GM23338 (cell line): ENCODE measurements at regions not wholly inside any gene's neighbourhood (a gene's known extent, or its start where the extent isn't known, plus 50 kb on each side); places are given as distances from the start of the nearest gene placed in this dataset.
"Not testable (repeated sequence)": the region's sequence is repeated elsewhere in the genome, so short reads cannot be mapped to it uniquely, and the experiment has no call there.

ENCODE experiments used
- ATAC-seq: fragments of 200-7000 bp; cut with Tn5 transposase; 3 replicates; pipeline ENCODE4 v1.9.1; 2020
- DNase-seq: peaks from one replicate; pipeline ENCODE4 v3.0.0-alpha.2; 2015; ENCODE audit warnings: low spot score
- H2AFZ ChIP-seq: fragments of 200-600 bp; sonication (generic); 2 replicates; pipeline ENCODE4 v1.8.0; 2016; ENCODE audit warnings: antibody characterized with exemption, mild to moderate bottlenecking, moderate library complexity
- H3F3A ChIP-seq: fragments of 200-600 bp; sonication (generic); replicated peaks from 2 replicates; pipeline ENCODE4 v1.8.0; 2017; ENCODE audit warnings: antibody characterized with exemption, mixed run types, low read depth
- H3K27ac ChIP-seq: fragments of 200-600 bp; sonication (generic); 2 replicates; pipeline ENCODE4 v1.6.1; 2016; ENCODE audit warnings: low read depth
- H3K27me3 ChIP-seq: fragments of 200-600 bp; sonication (generic); 2 replicates; pipeline ENCODE4 v1.8.0; 2016; ENCODE audit warnings: mild to moderate bottlenecking, mixed run types, moderate library complexity; ENCODE audit not compliant: insufficient read depth
- H3K36me3 ChIP-seq: fragments of 200-600 bp; sonication (generic); 2 replicates; pipeline ENCODE4 v1.8.0; 2016; ENCODE audit warnings: mild to moderate bottlenecking; ENCODE audit not compliant: insufficient read depth
- H3K4me1 ChIP-seq: fragments of 200-600 bp; sonication (generic); 2 replicates; pipeline ENCODE4 v1.8.0; 2016; ENCODE audit warnings: mild to moderate bottlenecking, moderate library complexity; ENCODE audit not compliant: insufficient read depth
- H3K4me2 ChIP-seq: fragments of 200-600 bp; sonication (generic); 2 replicates; pipeline ENCODE4 v1.7.1; 2017; ENCODE audit warnings: mixed run types
- H3K4me3 ChIP-seq: fragments of 200-600 bp; sonication (generic); 2 replicates; pipeline ENCODE4 v1.6.1; 2016; ENCODE audit warnings: mixed run types
- H3K79me2 ChIP-seq: fragments of 200-600 bp; sonication (generic); replicated peaks from 2 replicates; pipeline ENCODE4 v1.8.0; 2017; ENCODE audit warnings: mild to moderate bottlenecking; ENCODE audit not compliant: insufficient read depth
- H3K9me2 ChIP-seq: fragments of 200-600 bp; sonication (generic); 2 replicates; pipeline ENCODE4 v1.8.0; 2017; ENCODE audit not compliant: insufficient read depth
- H4K20me1 ChIP-seq: fragments of 200-600 bp; sonication (generic); replicated peaks from 2 replicates; pipeline ENCODE4 v1.8.0; 2017; ENCODE audit warnings: mild to moderate bottlenecking; ENCODE audit not compliant: insufficient read depth
- H3K27ac Mint-ChIP-seq: 2 replicates; pipeline ENCODE4 v1.8.0; 2020; ENCODE audit warnings: inconsistent platforms, mild to moderate bottlenecking, moderate library complexity, mixed read lengths
- H3K27me3 Mint-ChIP-seq: 3 replicates; pipeline ENCODE4 v1.8.0; 2022; ENCODE audit warnings: low read depth, mild to moderate bottlenecking, moderate library complexity, mixed read lengths, inconsistent platforms; ENCODE audit not compliant: insufficient read depth, poor library complexity
- H3K36me3 Mint-ChIP-seq: 3 replicates; pipeline ENCODE4 v1.8.0; 2021; ENCODE audit warnings: low read depth, mild to moderate bottlenecking, inconsistent platforms, moderate library complexity, mixed read lengths
- H3K4me1 Mint-ChIP-seq: 3 replicates; pipeline ENCODE4 v1.8.0; 2020; ENCODE audit warnings: mild to moderate bottlenecking, inconsistent platforms, mixed read lengths
- H3K4me3 Mint-ChIP-seq: 3 replicates; pipeline ENCODE4 v1.8.0; 2021; ENCODE audit warnings: moderate library complexity, mild to moderate bottlenecking, inconsistent platforms, mixed read lengths
- H3K9me3 Mint-ChIP-seq: 3 replicates; pipeline ENCODE4 v1.8.0; 2020; ENCODE audit warnings: moderate library complexity, mild to moderate bottlenecking, inconsistent platforms, mixed read lengths
- CREB1 ChIP-seq: fragments of 250-450 bp; sonication (Bioruptor Pico); IDR thresholded peaks from 2 replicates; pipeline ENCODE4 v1.5.0; 2020; ENCODE audit warnings: low read depth, mild to moderate bottlenecking, moderate library complexity
- EZH2 ChIP-seq: fragments of 200-600 bp; sonication (generic); IDR thresholded peaks from one replicate; pipeline ENCODE4 v1.8.0; 2017; ENCODE audit warnings: antibody characterized with exemption, mild to moderate bottlenecking, low read depth; ENCODE audit not compliant: unreplicated experiment
- EZH2phosphoT487 ChIP-seq: fragments of 200-600 bp; sonication (generic); IDR thresholded peaks from one replicate; pipeline ENCODE4 v1.8.1; 2018; ENCODE audit warnings: antibody characterized with exemption; ENCODE audit not compliant: unreplicated experiment
- JUNB ChIP-seq: IDR thresholded peaks from one replicate; pipeline ENCODE4 v1.6.1; 2016; ENCODE audit warnings: antibody characterized with exemption; ENCODE audit not compliant: unreplicated experiment
- NANOG ChIP-seq: IDR thresholded peaks from 2 replicates; pipeline ENCODE4 v1.6.1; 2016; ENCODE audit warnings: antibody characterized with exemption, borderline replicate concordance
- STAT1 ChIP-seq: IDR thresholded peaks from one replicate; pipeline ENCODE4 v1.6.1; 2016; ENCODE audit warnings: antibody characterized with exemption; ENCODE audit not compliant: unreplicated experiment
- ZNF331 ChIP-seq: fragments of 250-450 bp; sonication (Bioruptor Pico); IDR thresholded peaks from 2 replicates; pipeline ENCODE4 v1.5.0; 2020; ENCODE audit warnings: low read depth, mild to moderate bottlenecking, moderate library complexity
- TF ChIP-seq, protein P1 (sequence below): IDR thresholded peaks from 2 replicates; pipeline ENCODE4 v1.6.1; 2016; ENCODE audit warnings: antibody characterized with exemption
- TF ChIP-seq, protein P2 (sequence below): fragments of 250-450 bp; sonication (Bioruptor Pico); IDR thresholded peaks from 2 replicates; pipeline ENCODE4 v1.5.0; 2020; ENCODE audit warnings: mild to moderate bottlenecking, moderate library complexity

DNA sequence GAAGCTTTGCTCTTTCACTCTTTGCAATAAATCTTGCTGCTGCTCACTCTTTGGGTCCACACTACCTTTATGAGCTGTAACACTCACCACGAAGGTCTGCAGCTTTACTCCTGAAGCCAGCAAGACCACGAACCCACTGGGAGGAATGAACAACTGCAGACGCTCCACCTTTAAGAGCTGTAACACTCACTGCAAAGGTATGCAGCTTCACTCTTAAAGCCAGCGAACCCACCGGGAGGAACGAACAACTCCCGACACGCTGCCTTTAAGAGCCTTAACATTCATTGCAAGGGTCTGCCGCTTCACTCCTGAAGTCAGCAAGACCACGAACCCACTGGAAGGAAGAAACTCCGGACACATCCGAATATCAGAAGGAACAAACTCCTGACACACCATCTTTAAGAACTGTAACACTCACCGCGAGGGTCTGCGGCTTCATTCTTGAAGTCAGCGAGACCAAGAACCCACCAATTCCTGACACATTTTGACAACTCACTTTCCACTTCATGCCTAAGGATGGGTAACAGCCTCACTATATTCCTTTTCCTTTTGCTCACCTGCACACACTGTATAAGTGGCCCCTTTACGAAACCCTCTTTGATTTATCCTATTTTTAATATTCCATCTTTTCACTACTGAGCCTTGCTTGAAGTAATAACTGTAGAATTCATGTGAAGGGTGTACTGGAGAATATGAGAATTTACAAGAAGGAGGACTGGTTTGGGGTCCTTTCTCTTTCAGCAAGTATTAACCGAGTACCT is 103.2 kb downstream of the RGS2 start:
- DNase-seq, H3K27ac ChIP-seq: not testable (repeated sequence)

DNA sequence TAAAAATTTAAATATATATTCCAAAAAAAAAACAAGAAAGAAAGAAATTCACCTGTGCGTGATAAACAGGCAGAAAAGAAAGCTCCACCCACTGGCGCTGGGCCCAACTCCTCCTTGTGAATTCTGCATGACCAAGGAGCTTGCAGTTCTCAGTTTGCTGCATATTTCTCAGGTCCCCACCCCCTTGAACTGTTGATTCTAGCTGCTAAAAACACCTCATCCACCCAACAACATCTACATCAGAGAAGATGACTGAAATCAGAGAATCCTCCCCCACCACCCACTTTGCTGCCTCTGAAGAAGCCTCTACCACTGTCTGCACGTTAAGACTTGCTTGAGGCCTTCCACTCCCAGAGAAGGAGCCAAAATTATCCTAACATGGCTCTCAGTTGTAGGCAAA is 104.8 kb downstream of the RGS2 start:
- Histone ChIP-seq H3K4me2 (peak overlapping the region; percentile 43), H3K27me3 (no peaks in the 10 kb centered on the region), H4K20me1 (no peaks in the 10 kb centered on the region), H3K9me2 (peaks cover 10% of the 10 kb centered on the region; the same call in 1 of the 2 replicates), H3F3A (no peaks in the 10 kb centered on the region), H3K36me3 (no peaks in the 10 kb centered on the region), H3K27ac (no peak overlapping the region), H3K4me3 (no peak overlapping the region), H2AFZ (peak overlapping the region; percentile 93; the same call in 1 of the 2 replicates), H3K4me1 (0 out of 2 replicates have a peak, but pooled peaks cover 5% of the 10 kb centered on the region), H3K79me2 (no peaks in the 10 kb centered on the region)
- peak; percentile 48 for DNase-seq
- H3K27me3 Mint-ChIP-seq = peaks cover 2% of the 10 kb centered on the region
- ATAC-seq = peak; percentile 48
- TF ChIP-seq CREB1 = no peak
- TF ChIP-seq, protein P1, sequence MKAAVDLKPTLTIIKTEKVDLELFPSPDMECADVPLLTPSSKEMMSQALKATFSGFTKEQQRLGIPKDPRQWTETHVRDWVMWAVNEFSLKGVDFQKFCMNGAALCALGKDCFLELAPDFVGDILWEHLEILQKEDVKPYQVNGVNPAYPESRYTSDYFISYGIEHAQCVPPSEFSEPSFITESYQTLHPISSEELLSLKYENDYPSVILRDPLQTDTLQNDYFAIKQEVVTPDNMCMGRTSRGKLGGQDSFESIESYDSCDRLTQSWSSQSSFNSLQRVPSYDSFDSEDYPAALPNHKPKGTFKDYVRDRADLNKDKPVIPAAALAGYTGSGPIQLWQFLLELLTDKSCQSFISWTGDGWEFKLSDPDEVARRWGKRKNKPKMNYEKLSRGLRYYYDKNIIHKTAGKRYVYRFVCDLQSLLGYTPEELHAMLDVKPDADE = no peak
- TF ChIP-seq JUNB = no peak
- TF ChIP-seq ZNF331 (CRISPR knock-in tag) = no peak
- no peak for TF ChIP-seq EZH2phosphoT487
- TF ChIP-seq EZH2 = no peak
- no peak for TF ChIP-seq STAT1
- TF ChIP-seq, protein P2, sequence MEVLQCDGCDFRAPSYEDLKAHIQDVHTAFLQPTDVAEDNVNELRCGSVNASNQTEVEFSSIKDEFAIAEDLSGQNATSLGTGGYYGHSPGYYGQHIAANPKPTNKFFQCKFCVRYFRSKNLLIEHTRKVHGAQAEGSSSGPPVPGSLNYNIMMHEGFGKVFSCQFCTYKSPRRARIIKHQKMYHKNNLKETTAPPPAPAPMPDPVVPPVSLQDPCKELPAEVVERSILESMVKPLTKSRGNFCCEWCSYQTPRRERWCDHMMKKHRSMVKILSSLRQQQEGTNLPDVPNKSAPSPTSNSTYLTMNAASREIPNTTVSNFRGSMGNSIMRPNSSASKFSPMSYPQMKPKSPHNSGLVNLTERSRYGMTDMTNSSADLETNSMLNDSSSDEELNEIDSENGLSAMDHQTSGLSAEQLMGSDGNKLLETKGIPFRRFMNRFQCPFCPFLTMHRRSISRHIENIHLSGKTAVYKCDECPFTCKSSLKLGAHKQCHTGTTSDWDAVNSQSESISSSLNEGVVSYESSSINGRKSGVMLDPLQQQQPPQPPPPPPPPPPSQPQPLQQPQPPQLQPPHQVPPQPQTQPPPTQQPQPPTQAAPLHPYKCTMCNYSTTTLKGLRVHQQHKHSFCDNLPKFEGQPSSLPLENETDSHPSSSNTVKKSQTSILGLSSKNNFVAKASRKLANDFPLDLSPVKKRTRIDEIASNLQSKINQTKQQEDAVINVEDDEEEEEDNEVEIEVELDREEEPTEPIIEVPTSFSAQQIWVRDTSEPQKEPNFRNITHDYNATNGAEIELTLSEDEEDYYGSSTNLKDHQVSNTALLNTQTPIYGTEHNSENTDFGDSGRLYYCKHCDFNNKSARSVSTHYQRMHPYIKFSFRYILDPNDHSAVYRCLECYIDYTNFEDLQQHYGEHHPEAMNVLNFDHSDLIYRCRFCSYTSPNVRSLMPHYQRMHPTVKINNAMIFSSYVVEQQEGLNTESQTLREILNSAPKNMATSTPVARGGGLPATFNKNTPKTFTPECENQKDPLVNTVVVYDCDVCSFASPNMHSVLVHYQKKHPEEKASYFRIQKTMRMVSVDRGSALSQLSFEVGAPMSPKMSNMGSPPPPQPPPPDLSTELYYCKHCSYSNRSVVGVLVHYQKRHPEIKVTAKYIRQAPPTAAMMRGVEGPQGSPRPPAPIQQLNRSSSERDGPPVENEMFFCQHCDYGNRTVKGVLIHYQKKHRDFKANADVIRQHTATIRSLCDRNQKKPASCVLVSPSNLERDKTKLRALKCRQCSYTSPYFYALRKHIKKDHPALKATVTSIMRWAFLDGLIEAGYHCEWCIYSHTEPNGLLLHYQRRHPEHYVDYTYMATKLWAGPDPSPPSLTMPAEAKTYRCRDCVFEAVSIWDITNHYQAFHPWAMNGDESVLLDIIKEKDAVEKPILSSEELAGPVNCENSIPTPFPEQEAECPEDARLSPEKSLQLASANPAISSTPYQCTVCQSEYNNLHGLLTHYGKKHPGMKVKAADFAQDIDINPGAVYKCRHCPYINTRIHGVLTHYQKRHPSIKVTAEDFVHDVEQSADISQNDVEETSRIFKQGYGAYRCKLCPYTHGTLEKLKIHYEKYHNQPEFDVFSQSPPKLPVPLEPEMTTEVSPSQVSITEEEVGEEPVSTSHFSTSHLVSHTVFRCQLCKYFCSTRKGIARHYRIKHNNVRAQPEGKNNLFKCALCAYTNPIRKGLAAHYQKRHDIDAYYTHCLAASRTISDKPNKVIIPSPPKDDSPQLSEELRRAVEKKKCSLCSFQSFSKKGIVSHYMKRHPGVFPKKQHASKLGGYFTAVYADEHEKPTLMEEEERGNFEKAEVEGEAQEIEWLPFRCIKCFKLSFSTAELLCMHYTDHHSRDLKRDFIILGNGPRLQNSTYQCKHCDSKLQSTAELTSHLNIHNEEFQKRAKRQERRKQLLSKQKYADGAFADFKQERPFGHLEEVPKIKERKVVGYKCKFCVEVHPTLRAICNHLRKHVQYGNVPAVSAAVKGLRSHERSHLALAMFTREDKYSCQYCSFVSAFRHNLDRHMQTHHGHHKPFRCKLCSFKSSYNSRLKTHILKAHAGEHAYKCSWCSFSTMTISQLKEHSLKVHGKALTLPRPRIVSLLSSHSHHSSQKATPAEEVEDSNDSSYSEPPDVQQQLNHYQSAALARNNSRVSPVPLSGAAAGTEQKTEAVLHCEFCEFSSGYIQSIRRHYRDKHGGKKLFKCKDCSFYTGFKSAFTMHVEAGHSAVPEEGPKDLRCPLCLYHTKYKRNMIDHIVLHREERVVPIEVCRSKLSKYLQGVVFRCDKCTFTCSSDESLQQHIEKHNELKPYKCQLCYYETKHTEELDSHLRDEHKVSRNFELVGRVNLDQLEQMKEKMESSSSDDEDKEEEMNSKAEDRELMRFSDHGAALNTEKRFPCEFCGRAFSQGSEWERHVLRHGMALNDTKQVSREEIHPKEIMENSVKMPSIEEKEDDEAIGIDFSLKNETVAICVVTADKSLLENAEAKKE (CRISPR knock-in tag) = no peak
- no peak for TF ChIP-seq NANOG
- peaks cover 7% of the 10 kb centered on the region; the same call in 2 of the 3 replicates for H3K4me1 Mint-ChIP-seq
- no peaks in the 10 kb centered on the region; the same call in 2 of the 3 replicates for H3K36me3 Mint-ChIP-seq
- peak overlapping the region; percentile 17; the same call in 1 of the 2 replicates for H3K27ac Mint-ChIP-seq
- no peak overlapping the region for H3K4me3 Mint-ChIP-seq
- peaks cover 4% of the 10 kb centered on the region; the same call in 2 of the 3 replicates for H3K9me3 Mint-ChIP-seq

More for the DNA sequence above, 103.2 kb downstream of the RGS2 start:
- not testable (repeated sequence) for H3K79me2 ChIP-seq, H3K27me3 Mint-ChIP-seq, H3K4me1 Mint-ChIP-seq, H3K9me2 ChIP-seq, H3K9me3 Mint-ChIP-seq, H3K4me2 ChIP-seq, H3K4me3 Mint-ChIP-seq, H4K20me1 ChIP-seq, H3F3A ChIP-seq, H3K27me3 ChIP-seq, H3K36me3 Mint-ChIP-seq, H3K36me3 ChIP-seq, H3K27ac Mint-ChIP-seq, H3K4me1 ChIP-seq, ATAC-seq, H3K4me3 ChIP-seq
- H2AFZ ChIP-seq = peak overlapping the region; percentile 67; the same call in 1 of the 2 replicates
